Osteoblast (primary cell): ENCODE measurements at regions not wholly inside any gene's neighbourhood (a gene's known extent, or its start where the extent isn't known, plus 50 kb on each side); places are given as distances from the start of the nearest gene placed in this dataset.

Experiments
- DNase-seq: peaks from one replicate; pipeline ENCODE4 v3.0.0; 2011; ENCODE audit warnings: low spot score, mixed read lengths; ENCODE audit not compliant: insufficient read length; ENCODE audit errors: missing footprints
- H2AFZ ChIP-seq: 2 replicates; pipeline ENCODE4 v1.6.0; 2011; ENCODE audit warnings: mild to moderate bottlenecking, low read length
- H3K27ac ChIP-seq: 2 replicates; pipeline ENCODE4 v1.5.1; 2011; ENCODE audit warnings: mild to moderate bottlenecking, low read depth, low read length, moderate library complexity
- H3K27me3 ChIP-seq: 2 replicates; pipeline ENCODE4 v1.6.0; 2012; ENCODE audit warnings: mild to moderate bottlenecking, control low read depth, inconsistent platforms, low read length, moderate library complexity; ENCODE audit not compliant: insufficient read depth
- H3K36me3 ChIP-seq: 2 replicates; pipeline ENCODE4 v1.5.1; 2011; ENCODE audit warnings: mild to moderate bottlenecking, low read length, control low read depth, moderate library complexity; ENCODE audit not compliant: insufficient read depth
- H3K4me1 ChIP-seq: 2 replicates; pipeline ENCODE4 v1.5.1; 2011; ENCODE audit warnings: mild to moderate bottlenecking, low read length, control low read depth, moderate library complexity; ENCODE audit not compliant: insufficient read depth
- H3K4me2 ChIP-seq: 2 replicates; pipeline ENCODE4 v1.6.0; 2011; ENCODE audit warnings: mild to moderate bottlenecking, low read length; ENCODE audit not compliant: insufficient read depth
- H3K4me3 ChIP-seq: fragments of 200-600 bp; sonication (generic); 3 replicates; pipeline ENCODE4 v1.5.1; 2012; ENCODE audit warnings: mild to moderate bottlenecking, low read length, inconsistent platforms; ENCODE audit not compliant: insufficient read depth
- H3K79me2 ChIP-seq: 2 replicates; pipeline ENCODE4 v1.6.0; 2012; ENCODE audit warnings: mild to moderate bottlenecking, low read length, control low read depth, inconsistent platforms; ENCODE audit not compliant: insufficient read depth
- H3K9me3 ChIP-seq: 2 replicates; pipeline ENCODE4 v1.5.1; 2011; ENCODE audit warnings: low read depth, low read length, control low read depth
- H4K20me1 ChIP-seq: 2 replicates; pipeline ENCODE4 v1.6.0; 2012; ENCODE audit warnings: mild to moderate bottlenecking, low read length, control low read depth; ENCODE audit not compliant: insufficient read depth
- CTCF ChIP-seq: IDR thresholded peaks from 2 replicates; pipeline ENCODE4 v1.5.1; 2011; ENCODE audit warnings: mild to moderate bottlenecking, low read depth, low read length, moderate library complexity; ENCODE audit errors: extremely low read depth

- Histone ChIP-seq H3K27me3 (no peaks in the 10 kb centered on the region), H3K4me1 (peaks cover 7% of the 10 kb centered on the region), H4K20me1 (no peaks in the 10 kb centered on the region), H3K27ac (no peak overlapping the region), H3K4me2 (no peak overlapping the region), H3K9me3 (no peaks in the 10 kb centered on the region), H3K79me2 (no peaks in the 10 kb centered on the region), H3K4me3 (no peak overlapping the region), H2AFZ (no peak overlapping the region), H3K36me3 (no peaks in the 10 kb centered on the region)
- DNase-seq, result no peak
- no peak for TF ChIP-seq CTCF
These were observed 123.6 kb upstream of the CADM1 start for GRCh38 chr11:115627666-115628460.

- H2AFZ ChIP-seq, result no peak overlapping the region
- no peaks in the 10 kb centered on the region for H3K9me3 ChIP-seq
- no peaks in the 10 kb centered on the region for H4K20me1 ChIP-seq
- H3K79me2 ChIP-seq, result no peaks in the 10 kb centered on the region
- H3K36me3 ChIP-seq, result no peaks in the 10 kb centered on the region
- no peak overlapping the region for H3K4me3 ChIP-seq
- no peak overlapping the region for H3K4me2 ChIP-seq
- no peak for TF ChIP-seq CTCF
- no peak for DNase-seq
- H3K27me3 ChIP-seq, result no peaks in the 10 kb centered on the region
- peaks cover 15% of the 10 kb centered on the region for H3K4me1 ChIP-seq
- H3K27ac ChIP-seq, result no peak overlapping the region
These were observed 122.9 kb upstream of the CADM1 start for GRCh38 chr11:115627071-115627470.

GRCh38 chr11:115626414-115626813 is 122.2 kb upstream of the CADM1 start:
- Histone ChIP-seq H3K4me1 (peaks cover 15% of the 10 kb centered on the region), H2AFZ (no peak overlapping the region), H3K36me3 (no peaks in the 10 kb centered on the region), H3K79me2 (no peaks in the 10 kb centered on the region), H3K9me3 (no peaks in the 10 kb centered on the region), H3K4me3 (no peak overlapping the region), H3K27me3 (no peaks in the 10 kb centered on the region), H4K20me1 (no peaks in the 10 kb centered on the region), H3K27ac (no peak overlapping the region), H3K4me2 (no peak overlapping the region)
- no peak for TF ChIP-seq CTCF
- no peak for DNase-seq

- H3K36me3 ChIP-seq, result no peaks in the 10 kb centered on the region
These were observed 121.3 kb upstream of the CADM1 start for GRCh38 chr11:115625502-115625901.

More at GRCh38 chr11:115625502-115625901, 121.3 kb upstream of the CADM1 start:
- Histone ChIP-seq H2AFZ (no peak overlapping the region), H3K27me3 (no peaks in the 10 kb centered on the region), H3K4me1 (peaks cover 15% of the 10 kb centered on the region), H3K27ac (no peak overlapping the region), H3K9me3 (no peaks in the 10 kb centered on the region), H4K20me1 (no peaks in the 10 kb centered on the region), H3K4me2 (no peak overlapping the region), H3K4me3 (no peak overlapping the region), H3K79me2 (no peaks in the 10 kb centered on the region)
- DNase-seq, result no peak
- no peak for TF ChIP-seq CTCF
